Stomach (tissue), 4 donors: ENCODE measurements at regions not wholly inside any gene's neighbourhood (a gene's known extent, or its start where the extent isn't known, plus 50 kb on each side); places are given as distances from the start of the nearest gene placed in this dataset.

Experiments used
- EP300 ChIP-seq: sonication (generic); formaldehyde crosslinking; IDR thresholded peaks from one replicate; pipeline ENCODE4 v1.6.1; 2017; ENCODE audit warnings: antibody characterized with exemption
- POLR2A ChIP-seq, 4 donors: fragments of 450-650 bp; IDR thresholded peaks; one replicate each; pipeline ENCODE4 v1.6.1; 2016; ENCODE audit warnings: antibody characterized with exemption in 4 of 4, control low read depth in 2 of 4, mild to moderate bottlenecking in 1 of 4, moderate library complexity in 1 of 4
- POLR2AphosphoS5 ChIP-seq, 3 donors: sonication (generic); formaldehyde crosslinking; IDR thresholded peaks; one replicate each; pipeline ENCODE4 v1.6.1; 2016; ENCODE audit warnings: antibody characterized with exemption in 3 of 3
- TF ChIP-seq, protein P1 (sequence below), 7 experiments: fragments of 450-650 bp in 4 of 7; fragments of 200-600 bp in 3 of 7; sonication (generic) in 3 of 7; IDR thresholded peaks; one replicate each; pipeline ENCODE4 v1.5.1; 2016 to 2019; ENCODE audit warnings: antibody characterized with exemption in 7 of 7, control low read depth in 2 of 7, mild to moderate bottlenecking in 1 of 7

- TF ChIP-seq, protein P1, sequence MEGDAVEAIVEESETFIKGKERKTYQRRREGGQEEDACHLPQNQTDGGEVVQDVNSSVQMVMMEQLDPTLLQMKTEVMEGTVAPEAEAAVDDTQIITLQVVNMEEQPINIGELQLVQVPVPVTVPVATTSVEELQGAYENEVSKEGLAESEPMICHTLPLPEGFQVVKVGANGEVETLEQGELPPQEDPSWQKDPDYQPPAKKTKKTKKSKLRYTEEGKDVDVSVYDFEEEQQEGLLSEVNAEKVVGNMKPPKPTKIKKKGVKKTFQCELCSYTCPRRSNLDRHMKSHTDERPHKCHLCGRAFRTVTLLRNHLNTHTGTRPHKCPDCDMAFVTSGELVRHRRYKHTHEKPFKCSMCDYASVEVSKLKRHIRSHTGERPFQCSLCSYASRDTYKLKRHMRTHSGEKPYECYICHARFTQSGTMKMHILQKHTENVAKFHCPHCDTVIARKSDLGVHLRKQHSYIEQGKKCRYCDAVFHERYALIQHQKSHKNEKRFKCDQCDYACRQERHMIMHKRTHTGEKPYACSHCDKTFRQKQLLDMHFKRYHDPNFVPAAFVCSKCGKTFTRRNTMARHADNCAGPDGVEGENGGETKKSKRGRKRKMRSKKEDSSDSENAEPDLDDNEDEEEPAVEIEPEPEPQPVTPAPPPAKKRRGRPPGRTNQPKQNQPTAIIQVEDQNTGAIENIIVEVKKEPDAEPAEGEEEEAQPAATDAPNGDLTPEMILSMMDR (IDR thresholded peaks at IDR 0.05), result no peak
- no peak for TF ChIP-seq EP300
- TF ChIP-seq POLR2A (IDR thresholded peaks at IDR 0.05), result no peak
- no peak for TF ChIP-seq POLR2AphosphoS5 (IDR thresholded peaks at IDR 0.05)
Observed at GRCh38 chr6:125434760-125435159, 133.0 kb upstream of the HDDC2 start.
